C4-2B (cell line): ENCODE measurements at regions not wholly inside any gene's neighbourhood (a gene's known extent, or its start where the extent isn't known, plus 50 kb on each side); places are given as distances from the start of the nearest gene placed in this dataset.

Experiments used
- H3K27ac ChIP-seq: fragments of 450-650 bp; 2 replicates; pipeline ENCODE4 v1.5.1; 2017
- CTCF ChIP-seq: fragments of 450-650 bp; conservative IDR thresholded peaks from 2 replicates; pipeline ENCODE4 v1.5.1; 2017; ENCODE audit warnings: mild to moderate bottlenecking
- ZFX ChIP-seq: fragments of 450-650 bp; IDR thresholded peaks from 2 replicates; pipeline ENCODE4 v1.6.1; 2017

GRCh38 chr7:47034180-47034579, 547.7 kb downstream of the TNS3 start:
- no peak overlapping the region for H3K27ac ChIP-seq
- TF ChIP-seq CTCF (no peak), ZFX (no peak)

GRCh38 chr7:47032536-47032908, 549.4 kb downstream of the TNS3 start:
- TF ChIP-seq ZFX (no peak), CTCF (no peak)
- H3K27ac ChIP-seq = no peak overlapping the region

GRCh38 chr7:47031786-47032535, 550.0 kb downstream of the TNS3 start:
- TF ChIP-seq ZFX = no peak
- TF ChIP-seq CTCF = no peak

GRCh38 chr7:47028284-47028683, 553.6 kb downstream of the TNS3 start:
- TF ChIP-seq ZFX (no peak), CTCF (no peak)
- no peak overlapping the region for H3K27ac ChIP-seq

More at GRCh38 chr7:47031786-47032535, 550.0 kb downstream of the TNS3 start:
- no peak overlapping the region for H3K27ac ChIP-seq

GRCh38 chr7:47027695-47028240, 554.1 kb downstream of the TNS3 start:
- no peak overlapping the region for H3K27ac ChIP-seq
- TF ChIP-seq ZFX = no peak
- TF ChIP-seq CTCF = no peak

- no peak overlapping the region for H3K27ac ChIP-seq
- TF ChIP-seq CTCF (no peak), ZFX (no peak)
Observed at GRCh38 chr7:47026780-47027361, 555.0 kb downstream of the TNS3 start.

GRCh38 chr7:47024991-47025390, 556.9 kb downstream of the TNS3 start:
- no peak overlapping the region for H3K27ac ChIP-seq
- TF ChIP-seq ZFX (no peak), CTCF (no peak)
